Kidney epithelial cell (primary cell): ENCODE measurements at regions not wholly inside any gene's neighbourhood (a gene's known extent, or its start where the extent isn't known, plus 50 kb on each side); places are given as distances from the start of the nearest gene placed in this dataset.

Source experiments
- DNase-seq: peaks from one replicate; pipeline ENCODE4 v3.0.0-alpha.2; 2010; ENCODE audit warnings: low read depth
- H3K27me3 ChIP-seq: 2 replicates; pipeline ENCODE4 v1.6.0; 2011; ENCODE audit warnings: low read length; ENCODE audit not compliant: control insufficient read depth, insufficient read depth
- H3K36me3 ChIP-seq: 2 replicates; pipeline ENCODE4 v1.5.1; 2011; ENCODE audit warnings: low read length; ENCODE audit not compliant: control insufficient read depth, insufficient read depth
- H3K4me3 ChIP-seq: 2 replicates; pipeline ENCODE4 v1.5.1; 2011; ENCODE audit warnings: low read depth, mild to moderate bottlenecking, control low read depth, low read length
- CTCF ChIP-seq: IDR thresholded peaks from 2 replicates; pipeline ENCODE4 v1.5.1; 2011; ENCODE audit warnings: mild to moderate bottlenecking, moderate library complexity, low read length, control low read depth, inconsistent platforms; ENCODE audit not compliant: insufficient read depth, poor library complexity, severe bottlenecking

GRCh38 chr16:17011712-17012111 lies 459.0 kb downstream of the XYLT1 start:
- no peak for DNase-seq
- TF ChIP-seq CTCF: no peak
- H3K4me3 ChIP-seq: no peak overlapping the region
- no peaks in the 10 kb centered on the region for H3K27me3 ChIP-seq
- no peaks in the 10 kb centered on the region for H3K36me3 ChIP-seq

GRCh38 chr16:17013038-17013437 lies 457.7 kb downstream of the XYLT1 start:
- no peaks in the 10 kb centered on the region for H3K27me3 ChIP-seq
- no peak overlapping the region for H3K4me3 ChIP-seq
- TF ChIP-seq CTCF: no peak
- DNase-seq: no peak
- H3K36me3 ChIP-seq: no peaks in the 10 kb centered on the region

- Histone ChIP-seq H3K4me3 (no peak overlapping the region), H3K36me3 (no peaks in the 10 kb centered on the region), H3K27me3 (no peaks in the 10 kb centered on the region)
- DNase-seq: no peak
- no peak for TF ChIP-seq CTCF
These were observed 456.2 kb downstream of the XYLT1 start for GRCh38 chr16:17014484-17015121.

- DNase-seq: no peak
- no peak overlapping the region for H3K4me3 ChIP-seq
- H3K36me3 ChIP-seq: no peaks in the 10 kb centered on the region
- H3K27me3 ChIP-seq: no peaks in the 10 kb centered on the region
- TF ChIP-seq CTCF: no peak
These were observed 455.1 kb downstream of the XYLT1 start for GRCh38 chr16:17015702-17016101.

- TF ChIP-seq CTCF: no peak
- Histone ChIP-seq H3K36me3 (no peaks in the 10 kb centered on the region), H3K27me3 (no peaks in the 10 kb centered on the region), H3K4me3 (no peak overlapping the region)
- no peak for DNase-seq
These were observed 453.3 kb downstream of the XYLT1 start for GRCh38 chr16:17017442-17017841.

GRCh38 chr16:17018585-17018939 lies 452.2 kb downstream of the XYLT1 start:
- no peaks in the 10 kb centered on the region for H3K27me3 ChIP-seq
- no peak overlapping the region for H3K4me3 ChIP-seq
- no peak for TF ChIP-seq CTCF
- H3K36me3 ChIP-seq: no peaks in the 10 kb centered on the region
- DNase-seq: no peak
